ENCODE measurements at regions not wholly inside any gene's neighbourhood (a gene's known extent, or its start where the extent isn't known, plus 50 kb on each side); places are given as distances from the start of the nearest gene placed in this dataset.

DNA sequence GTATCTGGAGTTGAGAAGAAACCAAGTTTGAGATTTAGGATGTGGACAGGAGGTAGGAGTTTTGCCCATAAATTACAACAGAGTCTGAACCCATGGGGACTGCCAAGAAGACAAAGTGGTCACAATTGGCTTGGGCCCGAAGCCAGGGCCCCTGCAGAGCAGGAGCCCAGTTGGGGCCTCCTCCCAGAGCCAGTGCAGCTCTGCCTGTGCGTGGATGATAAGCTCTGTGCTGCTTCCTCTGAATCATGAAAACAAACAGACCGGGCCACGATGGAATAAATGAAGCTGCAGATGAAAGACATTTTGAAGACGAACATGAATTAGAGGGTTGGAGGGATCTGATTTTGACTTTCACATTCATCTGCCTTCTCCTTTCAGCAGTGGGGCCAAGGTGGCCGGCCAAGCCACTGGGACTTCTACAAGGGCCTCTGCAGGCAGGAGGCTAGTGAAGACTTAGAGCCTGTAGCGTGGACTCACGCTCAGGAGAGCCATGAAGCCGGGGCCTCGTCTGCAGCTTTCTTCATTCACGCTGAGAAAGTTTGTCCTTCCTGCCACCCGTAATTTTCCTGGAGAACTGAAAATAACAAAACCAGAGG lies 156.8 kb upstream of the LYZL1 start:
- no peak for DNase-seq
- Histone ChIP-seq H3K27ac (no peak overlapping the region), H3K4me3 (ENCODE audit: low read depth, low read length) (no peak overlapping the region), H3K36me3 (no peaks in the 10 kb centered on the region), H3K9me3 (ENCODE audit: severe bottlenecking) (no peaks in the 10 kb centered on the region), H3K27me3 (ENCODE audit: insufficient read depth, low read depth, severe bottlenecking) (no peaks in the 10 kb centered on the region)
- TF ChIP-seq, protein P1, sequence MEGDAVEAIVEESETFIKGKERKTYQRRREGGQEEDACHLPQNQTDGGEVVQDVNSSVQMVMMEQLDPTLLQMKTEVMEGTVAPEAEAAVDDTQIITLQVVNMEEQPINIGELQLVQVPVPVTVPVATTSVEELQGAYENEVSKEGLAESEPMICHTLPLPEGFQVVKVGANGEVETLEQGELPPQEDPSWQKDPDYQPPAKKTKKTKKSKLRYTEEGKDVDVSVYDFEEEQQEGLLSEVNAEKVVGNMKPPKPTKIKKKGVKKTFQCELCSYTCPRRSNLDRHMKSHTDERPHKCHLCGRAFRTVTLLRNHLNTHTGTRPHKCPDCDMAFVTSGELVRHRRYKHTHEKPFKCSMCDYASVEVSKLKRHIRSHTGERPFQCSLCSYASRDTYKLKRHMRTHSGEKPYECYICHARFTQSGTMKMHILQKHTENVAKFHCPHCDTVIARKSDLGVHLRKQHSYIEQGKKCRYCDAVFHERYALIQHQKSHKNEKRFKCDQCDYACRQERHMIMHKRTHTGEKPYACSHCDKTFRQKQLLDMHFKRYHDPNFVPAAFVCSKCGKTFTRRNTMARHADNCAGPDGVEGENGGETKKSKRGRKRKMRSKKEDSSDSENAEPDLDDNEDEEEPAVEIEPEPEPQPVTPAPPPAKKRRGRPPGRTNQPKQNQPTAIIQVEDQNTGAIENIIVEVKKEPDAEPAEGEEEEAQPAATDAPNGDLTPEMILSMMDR (IDR thresholded peaks at IDR 0.05; ENCODE audit: low read depth, low read length): no peak

DNA sequence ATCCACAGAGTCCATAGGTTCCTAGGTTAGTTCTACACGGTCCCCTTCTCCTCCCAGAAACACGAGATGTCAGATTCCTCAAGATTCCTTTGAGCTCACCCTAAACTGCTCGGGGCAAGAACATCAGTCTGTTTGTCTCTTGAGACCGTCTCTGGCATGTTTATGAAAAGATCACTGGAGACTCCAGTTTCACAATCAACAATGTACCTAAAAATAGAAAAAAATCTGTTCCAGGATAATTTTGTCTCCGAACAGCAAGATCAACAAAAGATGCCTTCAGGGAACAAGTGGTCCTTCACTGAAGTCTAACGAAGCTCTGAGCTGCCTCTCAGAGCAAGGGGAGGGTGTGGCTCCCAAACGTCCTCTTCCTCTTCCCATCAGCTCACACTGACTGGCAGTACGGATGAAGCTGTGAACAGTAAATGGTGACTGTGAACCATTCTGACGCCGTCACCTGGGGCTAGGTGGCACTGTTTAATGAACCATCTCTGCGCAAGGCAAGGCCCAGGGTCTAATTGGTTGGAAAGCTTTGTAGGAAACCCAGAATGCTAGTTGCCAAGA lies 156.2 kb upstream of the LYZL1 start:
- no peaks in the 10 kb centered on the region for H3K27me3 ChIP-seq (ENCODE audit: insufficient read depth, low read depth, severe bottlenecking)
- DNase-seq: no peak
- H3K9me3 ChIP-seq (ENCODE audit: severe bottlenecking): no peaks in the 10 kb centered on the region
- H3K27ac ChIP-seq: no peak overlapping the region
- no peaks in the 10 kb centered on the region for H3K36me3 ChIP-seq
- TF ChIP-seq, protein P1 (IDR thresholded peaks at IDR 0.05; ENCODE audit: low read depth, low read length): no peak
- H3K4me3 ChIP-seq (ENCODE audit: low read depth, low read length): no peak overlapping the region

DNA sequence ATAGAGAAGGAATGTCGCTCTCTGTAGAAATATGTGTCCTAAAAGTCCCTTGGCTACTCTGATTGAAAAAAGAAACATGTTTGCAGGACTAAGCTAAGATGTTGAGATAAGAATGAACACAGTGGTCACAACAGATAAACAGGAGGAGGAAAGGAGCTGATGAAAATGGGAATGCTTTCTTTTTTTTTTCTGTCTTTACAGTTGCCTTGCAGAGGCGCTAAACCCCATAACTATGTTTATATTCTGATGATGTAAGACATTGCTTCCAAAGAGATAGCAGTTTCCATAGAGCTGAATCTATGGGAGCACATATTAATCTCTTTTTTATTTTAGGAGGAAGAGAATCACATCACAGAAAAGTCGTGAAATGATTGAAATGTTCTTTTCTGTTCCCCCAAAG lies 153.5 kb upstream of the LYZL1 start:
- H3K9me3 ChIP-seq (ENCODE audit: severe bottlenecking): no peaks in the 10 kb centered on the region
- TF ChIP-seq, protein P1 (IDR thresholded peaks at IDR 0.05; ENCODE audit: low read depth, low read length): no peak
- H3K36me3 ChIP-seq: no peaks in the 10 kb centered on the region
- no peak overlapping the region for H3K27ac ChIP-seq
- H3K4me3 ChIP-seq (ENCODE audit: low read depth, low read length): no peak overlapping the region
- H3K27me3 ChIP-seq (ENCODE audit: insufficient read depth, low read depth, severe bottlenecking): no peaks in the 10 kb centered on the region
- no peak for DNase-seq

DNA sequence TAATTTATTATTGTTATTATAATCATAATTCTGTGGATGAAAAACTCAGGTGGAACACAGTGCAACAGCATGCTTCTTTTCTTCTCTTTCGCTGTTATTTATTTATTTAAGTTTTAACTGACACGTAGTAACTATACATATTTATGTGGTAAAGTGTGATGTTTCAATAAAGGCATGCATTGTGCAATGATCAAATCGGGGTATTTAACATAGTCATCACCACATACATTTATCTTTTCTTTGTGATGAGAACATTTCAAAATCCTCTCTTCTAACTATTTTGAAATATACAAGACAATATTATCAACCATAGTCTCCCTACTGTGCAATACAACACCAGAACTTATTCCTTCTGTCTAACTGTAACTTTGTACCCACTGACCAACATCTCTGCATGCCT lies 152.5 kb upstream of the LYZL1 start:
- no peaks in the 10 kb centered on the region for H3K9me3 ChIP-seq (ENCODE audit: severe bottlenecking)
- H3K27ac ChIP-seq: no peak overlapping the region
- H3K36me3 ChIP-seq: no peaks in the 10 kb centered on the region
- TF ChIP-seq, protein P1 (IDR thresholded peaks at IDR 0.05; ENCODE audit: low read depth, low read length): no peak
- no peak for DNase-seq
- H3K27me3 ChIP-seq (ENCODE audit: insufficient read depth, low read depth, severe bottlenecking): no peaks in the 10 kb centered on the region
- H3K4me3 ChIP-seq (ENCODE audit: low read depth, low read length): no peak overlapping the region

DNA sequence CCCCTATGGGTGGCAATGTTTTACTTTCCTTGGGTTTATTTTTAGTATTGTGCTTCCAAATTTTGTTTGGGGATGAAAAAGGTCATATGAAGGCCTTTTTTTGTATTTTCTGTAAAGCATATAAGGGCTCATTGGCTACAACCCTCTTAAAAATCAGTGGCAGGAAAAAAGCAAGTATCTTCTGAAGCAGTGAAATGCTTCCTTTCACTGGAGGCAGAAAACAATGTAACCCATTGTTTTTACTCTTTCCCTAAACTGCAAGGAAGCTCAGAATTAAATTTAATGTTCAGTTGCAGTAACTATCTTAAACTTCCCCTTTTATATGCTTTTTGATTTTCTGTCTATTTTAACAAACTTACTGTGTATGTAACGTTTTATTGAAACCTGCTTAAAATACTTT lies 148.7 kb upstream of the LYZL1 start:
- no peaks in the 10 kb centered on the region for H3K9me3 ChIP-seq (ENCODE audit: severe bottlenecking)
- H3K4me3 ChIP-seq (ENCODE audit: low read depth, low read length): no peak overlapping the region
- no peaks in the 10 kb centered on the region for H3K27me3 ChIP-seq (ENCODE audit: insufficient read depth, low read depth, severe bottlenecking)
- no peaks in the 10 kb centered on the region for H3K36me3 ChIP-seq
- no peak for DNase-seq
- no peak overlapping the region for H3K27ac ChIP-seq
- TF ChIP-seq, protein P1 (IDR thresholded peaks at IDR 0.05; ENCODE audit: low read depth, low read length): no peak

DNA sequence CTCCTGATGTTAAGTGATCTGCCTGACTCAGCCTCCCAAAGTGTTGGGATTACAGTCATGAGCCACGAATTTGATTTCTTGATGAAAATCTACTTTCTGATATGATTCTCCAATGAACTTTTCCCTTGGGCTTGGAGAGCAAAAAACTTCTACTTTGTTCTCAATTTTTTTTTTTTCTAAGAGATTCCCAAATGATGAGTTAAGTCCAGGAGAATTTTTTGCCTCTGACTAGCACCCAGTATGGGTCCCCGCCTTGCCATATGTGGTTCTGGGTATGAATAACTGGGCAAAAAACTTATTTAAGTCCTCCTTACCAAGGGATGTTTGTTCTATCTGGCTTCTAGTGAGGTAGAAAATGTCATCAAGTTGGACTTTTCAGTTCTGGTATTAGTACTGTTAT lies 147.9 kb upstream of the LYZL1 start:
- Histone ChIP-seq H3K36me3 (no peaks in the 10 kb centered on the region), H3K4me3 (ENCODE audit: low read depth, low read length) (no peak overlapping the region), H3K27me3 (ENCODE audit: insufficient read depth, low read depth, severe bottlenecking) (no peaks in the 10 kb centered on the region), H3K9me3 (ENCODE audit: severe bottlenecking) (no peaks in the 10 kb centered on the region), H3K27ac (no peak overlapping the region)
- DNase-seq: no peak
- TF ChIP-seq, protein P1 (IDR thresholded peaks at IDR 0.05; ENCODE audit: low read depth, low read length): no peak

Data from WERI-Rb-1 (cell line).